Small intestine (tissue), 7 donors: ENCODE measurements at regions not wholly inside any gene's neighbourhood (a gene's known extent, or its start where the extent isn't known, plus 50 kb on each side); places are given as distances from the start of the nearest gene placed in this dataset.
"Not testable (repeated sequence)": the region's sequence is repeated elsewhere in the genome, so short reads cannot be mapped to it uniquely, and the experiment has no call there.

ENCODE experiments used
- DNase-seq, 2 donors: peaks; one replicate each; pipeline versions ENCODE4 v3.0.0 to v3.0.0-alpha.2; 2013
- FAIRE-seq: peaks from 2 replicates; lab custom pipeline; 2012; peaks lifted over from hg19 to GRCh38; lab: Jason Lieb, UNC
- H3K27ac ChIP-seq, 3 donors: one replicate each; pipeline ENCODE4 v1.5.1; 2013; ENCODE audit warnings: low read length in 2 of 3, mild to moderate bottlenecking in 2 of 3, control low read depth in 1 of 3, inconsistent platforms in 1 of 3, low read depth in 1 of 3, moderate library complexity in 1 of 3
- H3K27me3 ChIP-seq, 3 donors: one replicate each; pipeline ENCODE4 v1.6.1; 2013; ENCODE audit warnings: low read length in 3 of 3, inconsistent platforms in 1 of 3; ENCODE audit not compliant: control insufficient read depth in 3 of 3, insufficient read depth in 3 of 3
- H3K36me3 ChIP-seq, 3 donors: one replicate each; pipeline ENCODE4 v1.6.1; 2013; ENCODE audit warnings: low read length in 3 of 3, inconsistent platforms in 1 of 3, low read depth in 1 of 3, mild to moderate bottlenecking in 1 of 3, moderate library complexity in 1 of 3; ENCODE audit not compliant: control insufficient read depth in 3 of 3, insufficient read depth in 2 of 3
- H3K4me1 ChIP-seq, 3 donors: one replicate each; pipeline ENCODE4 v1.6.1; 2013; ENCODE audit warnings: low read length in 2 of 3, inconsistent platforms in 1 of 3, low read depth in 1 of 3, mild to moderate bottlenecking in 1 of 3, moderate library complexity in 1 of 3; ENCODE audit not compliant: control insufficient read depth in 3 of 3, insufficient read depth in 2 of 3
- H3K4me3 ChIP-seq, 3 donors: one replicate each; pipeline ENCODE4 v1.5.1; 2013; ENCODE audit warnings: low read length in 3 of 3, control low read depth in 1 of 3, inconsistent platforms in 1 of 3, low read depth in 1 of 3, mild to moderate bottlenecking in 1 of 3, moderate library complexity in 1 of 3
- H3K9me3 ChIP-seq, 2 donors: one replicate each; pipeline ENCODE4 v1.6.1; 2013; ENCODE audit warnings: low read depth in 1 of 2, low read length in 1 of 2; ENCODE audit not compliant: control insufficient read depth in 2 of 2, insufficient read depth in 1 of 2
- whole genome bisulfite sequencing, 3 donors: extraction: QIAGEN DNeasy Blood & Tissue Kit; methylation state at CpG; one replicate each; pipeline ENCODE4 v1.1.7; 2013; 5-methylcytosine and 5-hydroxymethylcytosine counted together
- donor health status: healthy with polysubstance abuse.
- donor health status: control.
- donor health status: control.
- donor health status: Bipolar disorder and iron deficiency.
- donor health status: healthy.

- Histone ChIP-seq H3K36me3 (no peaks in the 10 kb centered on the region), H3K27me3 (no peaks in the 10 kb centered on the region), H3K9me3 (peaks cover 1 to 4% of the 10 kb centered on the region in 2 donors), H3K27ac (no peak overlapping the region), H3K4me1 (no peaks in the 10 kb centered on the region), H3K4me3 (no peak overlapping the region)
- FAIRE-seq (no peak), DNase-seq (no peak)
- 70 to 84% (median 71%) methylated on average over 3 of the region's 3 CpGs for whole genome bisulfite sequencing, 3 donors
Measured at GRCh38 chrX:7635604-7636003, 207.4 kb upstream of the VCX start.

GRCh38 chrX:7620560-7620959, 222.4 kb upstream of the VCX start:
- no peak overlapping the region for H3K27ac ChIP-seq
- H3K4me1 ChIP-seq, result no peaks in the 10 kb centered on the region
- no peaks in the 10 kb centered on the region for H3K36me3 ChIP-seq
- FAIRE-seq, result no peak
- no peak overlapping the region for H3K4me3 ChIP-seq
- 61 to 78% (median 62%) methylated on average over 3 of the region's 3 CpGs for WGBS, 3 donors
- no peaks in the 10 kb centered on the region for H3K27me3 ChIP-seq
- no peaks in the 10 kb centered on the region for H3K9me3 ChIP-seq
- no peak for DNase-seq

- FAIRE-seq, result no peak
- Histone ChIP-seq H3K4me3 (no peak overlapping the region), H3K9me3 (no peaks in the 10 kb centered on the region), H3K4me1 (no peaks in the 10 kb centered on the region), H3K27ac (no peak overlapping the region), H3K36me3 (no peaks in the 10 kb centered on the region), H3K27me3 (no peaks in the 10 kb centered on the region)
- 65 to 80% (median 78%) methylated on average over 3 of the region's 3 CpGs for WGBS, 3 donors
- no peak for DNase-seq
Measured at GRCh38 chrX:7617994-7618393, 225.0 kb upstream of the VCX start.

- Histone ChIP-seq H3K27me3 (no peaks in the 10 kb centered on the region), H3K36me3 (no peaks in the 10 kb centered on the region), H3K27ac (no peak overlapping the region), H3K9me3 (no peaks in the 10 kb centered on the region), H3K4me3 (no peak overlapping the region), H3K4me1 (no peaks in the 10 kb centered on the region)
- DNase-seq (no peak), FAIRE-seq (no peak)
- WGBS, 3 donors, result 77 to 82% (median 81%) methylated on average over 3 of the region's 3 CpGs
Measured at GRCh38 chrX:7614616-7615015, 228.4 kb upstream of the VCX start.

- FAIRE-seq, H3K27ac ChIP-seq: not testable (repeated sequence)
Measured at GRCh38 chrX:7608625-7609024, 234.3 kb upstream of the VCX start.

GRCh38 chrX:7606039-7606652, 236.8 kb upstream of the VCX start:
- Histone ChIP-seq H3K27ac (no peak overlapping the region), H3K4me1 (no peaks in the 10 kb centered on the region), H3K27me3 (no peaks in the 10 kb centered on the region), H3K4me3 (no peak overlapping the region), H3K9me3 (peaks cover 0 to 2% of the 10 kb centered on the region in 2 donors), H3K36me3 (no peaks in the 10 kb centered on the region)
- WGBS, 3 donors, result 49 to 58% (median 51%) methylated on average over 7 of the region's 7 CpGs
- DNase-seq (no peak), FAIRE-seq (no peak)

More at GRCh38 chrX:7608625-7609024, 234.3 kb upstream of the VCX start:
- H3K36me3 ChIP-seq, H3K4me3 ChIP-seq, DNase-seq, H3K27me3 ChIP-seq, H3K4me1 ChIP-seq, H3K9me3 ChIP-seq: not testable (repeated sequence)
- WGBS, 3 donors, result 97 to 99% methylated on average over 5 to 19 of the region's 29 CpGs; no CpG with 5 or more reads in 1 of the 3 donors

- Histone ChIP-seq H3K36me3 (no peaks in the 10 kb centered on the region), H3K9me3 (peaks cover 0 to 2% of the 10 kb centered on the region in 2 donors), H3K27ac (no peak overlapping the region), H3K4me1 (no peaks in the 10 kb centered on the region), H3K27me3 (no peaks in the 10 kb centered on the region), H3K4me3 (no peak overlapping the region)
- FAIRE-seq, result no peak
- 86 to 94% (median 90%) methylated on average over 2 of the region's 2 CpGs for WGBS, 3 donors
- DNase-seq, result no peak
Measured at GRCh38 chrX:7603387-7603786, 239.6 kb upstream of the VCX start.

- FAIRE-seq (no peak), DNase-seq (no peak)
- no peaks in the 10 kb centered on the region for H3K4me1 ChIP-seq
- no peaks in the 10 kb centered on the region for H3K9me3 ChIP-seq
- H3K4me3 ChIP-seq, result no peak overlapping the region
- H3K27ac ChIP-seq, result no peak overlapping the region
- H3K27me3 ChIP-seq, result no peaks in the 10 kb centered on the region
- 40 to 73% (median 41%) methylated on average over 2 of the region's 2 CpGs for WGBS, 3 donors
- H3K36me3 ChIP-seq, result no peaks in the 10 kb centered on the region
Measured at GRCh38 chrX:7596822-7597221, 246.1 kb upstream of the VCX start.

GRCh38 chrX:7593370-7593769, 249.6 kb upstream of the VCX start:
- not testable (repeated sequence) for H3K9me3 ChIP-seq, FAIRE-seq, H3K27me3 ChIP-seq, H3K4me3 ChIP-seq, DNase-seq, H3K4me1 ChIP-seq, H3K27ac ChIP-seq, H3K36me3 ChIP-seq
- WGBS, 3 donors, result 93 to 94% (median 94%) methylated on average over 15 to 28 of the region's 28 CpGs
